Kidney epithelial cell (primary cell): ENCODE measurements at regions not wholly inside any gene's neighbourhood (a gene's known extent, or its start where the extent isn't known, plus 50 kb on each side); places are given as distances from the start of the nearest gene placed in this dataset.

ENCODE experiments used
- DNase-seq: peaks from one replicate; pipeline ENCODE4 v3.0.0-alpha.2; 2010; ENCODE audit warnings: low read depth
- H3K27me3 ChIP-seq: 2 replicates; pipeline ENCODE4 v1.6.0; 2011; ENCODE audit warnings: low read length; ENCODE audit not compliant: control insufficient read depth, insufficient read depth
- H3K36me3 ChIP-seq: 2 replicates; pipeline ENCODE4 v1.5.1; 2011; ENCODE audit warnings: low read length; ENCODE audit not compliant: control insufficient read depth, insufficient read depth
- H3K4me3 ChIP-seq: 2 replicates; pipeline ENCODE4 v1.5.1; 2011; ENCODE audit warnings: low read depth, mild to moderate bottlenecking, control low read depth, low read length
- TF ChIP-seq, protein P1 (sequence below): IDR thresholded peaks from 2 replicates; pipeline ENCODE4 v1.5.1; 2011; ENCODE audit warnings: mild to moderate bottlenecking, moderate library complexity, low read length, control low read depth, inconsistent platforms; ENCODE audit not compliant: insufficient read depth, poor library complexity, severe bottlenecking

DNA sequence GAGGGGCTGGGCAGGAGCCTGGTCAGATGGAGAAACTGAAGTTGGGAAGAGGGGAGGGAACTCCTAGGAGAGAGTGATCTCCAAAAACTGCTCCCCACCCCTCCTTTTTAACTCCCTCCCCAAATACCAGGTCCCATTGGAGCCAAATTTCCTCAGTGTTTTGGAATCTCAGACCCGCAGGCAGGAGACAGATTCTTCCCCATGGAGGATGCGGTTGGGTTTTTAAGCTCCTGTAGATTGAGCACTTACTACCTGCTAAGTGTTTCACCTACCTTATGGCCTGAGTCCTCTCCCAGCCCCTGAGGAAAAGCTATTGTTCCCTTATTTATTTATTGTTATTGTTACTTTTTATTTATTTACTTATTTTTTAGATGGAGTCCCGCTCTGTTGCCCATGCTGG is 73.2 kb downstream of the CEBPB start:
- Histone ChIP-seq H3K4me3 (no peak overlapping the region), H3K27me3 (no peaks in the 10 kb centered on the region), H3K36me3 (no peaks in the 10 kb centered on the region)
- DNase-seq: no peak
- TF ChIP-seq, protein P1, sequence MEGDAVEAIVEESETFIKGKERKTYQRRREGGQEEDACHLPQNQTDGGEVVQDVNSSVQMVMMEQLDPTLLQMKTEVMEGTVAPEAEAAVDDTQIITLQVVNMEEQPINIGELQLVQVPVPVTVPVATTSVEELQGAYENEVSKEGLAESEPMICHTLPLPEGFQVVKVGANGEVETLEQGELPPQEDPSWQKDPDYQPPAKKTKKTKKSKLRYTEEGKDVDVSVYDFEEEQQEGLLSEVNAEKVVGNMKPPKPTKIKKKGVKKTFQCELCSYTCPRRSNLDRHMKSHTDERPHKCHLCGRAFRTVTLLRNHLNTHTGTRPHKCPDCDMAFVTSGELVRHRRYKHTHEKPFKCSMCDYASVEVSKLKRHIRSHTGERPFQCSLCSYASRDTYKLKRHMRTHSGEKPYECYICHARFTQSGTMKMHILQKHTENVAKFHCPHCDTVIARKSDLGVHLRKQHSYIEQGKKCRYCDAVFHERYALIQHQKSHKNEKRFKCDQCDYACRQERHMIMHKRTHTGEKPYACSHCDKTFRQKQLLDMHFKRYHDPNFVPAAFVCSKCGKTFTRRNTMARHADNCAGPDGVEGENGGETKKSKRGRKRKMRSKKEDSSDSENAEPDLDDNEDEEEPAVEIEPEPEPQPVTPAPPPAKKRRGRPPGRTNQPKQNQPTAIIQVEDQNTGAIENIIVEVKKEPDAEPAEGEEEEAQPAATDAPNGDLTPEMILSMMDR: no peak

DNA sequence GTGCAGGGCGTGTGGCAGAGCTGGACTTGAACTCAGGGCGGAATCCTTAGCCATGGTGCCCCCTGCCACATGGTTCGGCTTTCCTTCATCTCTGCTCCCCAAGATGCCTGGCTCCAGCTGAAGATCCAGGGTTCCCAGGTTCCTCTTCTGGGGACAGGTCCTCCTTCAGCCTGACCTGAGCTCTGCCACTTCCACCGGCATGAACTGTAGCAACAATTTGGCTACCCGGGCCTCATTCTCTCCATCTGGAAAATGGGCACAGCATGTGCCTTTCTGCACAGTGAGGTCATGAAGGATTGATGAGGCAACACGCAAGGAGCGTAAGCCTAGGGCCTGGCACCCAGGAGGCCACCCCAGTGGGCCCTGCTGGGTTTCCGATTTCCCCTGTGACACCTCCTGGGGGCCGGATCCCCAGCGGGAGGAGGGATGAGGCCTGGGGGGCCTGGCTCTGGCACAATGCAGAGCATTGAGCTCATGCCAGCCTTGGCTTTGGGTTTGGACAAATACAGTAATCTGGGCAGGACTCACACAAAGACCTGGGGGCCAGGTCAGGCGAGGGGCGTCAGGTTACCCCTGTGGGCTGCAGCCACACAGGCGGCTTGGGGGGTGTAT is 74.0 kb downstream of the CEBPB start:
- no peak for DNase-seq
- no peak overlapping the region for H3K4me3 ChIP-seq
- TF ChIP-seq, protein P1: no peak
- H3K27me3 ChIP-seq: no peaks in the 10 kb centered on the region
- H3K36me3 ChIP-seq: no peaks in the 10 kb centered on the region

DNA sequence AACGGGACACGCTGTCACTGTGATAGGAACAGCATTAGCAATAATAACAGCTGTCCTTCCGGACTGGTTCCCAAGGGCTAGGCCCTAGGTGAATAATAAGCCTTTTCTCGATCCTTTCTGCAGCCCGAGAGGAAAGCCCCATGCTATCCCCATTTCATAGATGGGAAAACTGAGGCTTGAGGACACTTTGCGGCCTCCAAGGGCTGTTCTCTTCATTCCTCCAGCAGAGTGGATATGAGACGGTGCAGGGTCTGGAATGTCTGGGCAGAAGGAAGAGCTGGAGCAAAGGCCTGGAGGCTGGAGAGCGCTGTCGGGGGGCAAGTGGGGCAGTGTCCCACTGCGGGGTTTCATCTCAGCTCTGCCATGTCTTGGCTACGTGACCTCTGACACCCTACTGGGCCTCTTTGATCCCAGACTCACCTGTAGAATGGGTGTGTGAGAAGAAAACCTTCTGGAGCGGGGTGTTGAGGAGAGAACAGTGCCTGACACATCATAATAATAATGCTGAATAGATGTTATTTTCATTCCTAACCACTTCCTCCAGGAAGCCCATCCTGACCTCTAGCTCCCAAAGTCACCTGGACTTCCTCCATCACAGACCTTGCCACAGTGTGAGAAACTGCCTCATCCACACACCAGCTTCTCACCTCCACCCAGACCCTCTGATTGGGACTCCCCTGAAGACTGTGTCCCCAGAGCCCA is 74.8 kb downstream of the CEBPB start:
- TF ChIP-seq, protein P1: no peak
- Histone ChIP-seq H3K36me3 (no peaks in the 10 kb centered on the region), H3K4me3 (no peak overlapping the region), H3K27me3 (no peaks in the 10 kb centered on the region)
- DNase-seq: no peak

DNA sequence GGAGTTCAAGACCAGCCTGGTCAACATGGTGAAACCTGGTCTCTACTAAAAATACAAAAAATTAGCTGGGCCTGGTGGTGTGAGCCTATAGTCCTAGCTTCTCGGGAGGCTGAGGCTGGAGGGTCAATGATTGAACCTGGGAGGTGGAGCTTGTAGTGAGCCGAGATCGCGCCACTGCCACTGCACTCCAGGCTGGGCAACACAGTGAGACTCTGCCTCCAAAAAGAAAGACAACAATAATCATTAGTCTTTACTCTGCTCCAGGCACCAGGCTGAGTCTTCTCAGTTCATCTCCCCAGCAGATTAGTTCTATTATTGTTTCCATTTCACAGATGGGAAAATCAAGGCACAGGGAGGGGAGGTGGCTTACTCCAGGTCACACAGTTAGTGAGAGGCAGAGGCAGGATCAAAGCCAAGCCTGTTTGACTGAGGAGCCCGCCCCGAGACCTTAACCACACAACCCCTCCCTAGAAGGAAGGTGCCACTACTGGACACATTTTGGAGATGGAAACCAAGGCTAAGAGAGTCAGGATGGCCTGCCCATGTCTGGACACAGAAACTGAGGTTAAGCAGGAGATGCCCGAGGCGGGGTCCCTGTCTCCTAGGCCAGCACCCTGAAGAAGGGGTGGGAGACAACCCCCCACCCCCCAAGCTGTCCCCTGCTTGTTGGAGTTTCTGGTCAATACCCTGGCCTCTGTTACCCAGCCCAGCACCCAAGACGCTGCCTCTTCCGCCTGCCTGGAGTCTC is 75.8 kb downstream of the CEBPB start:
- TF ChIP-seq, protein P1: no peak

DNA sequence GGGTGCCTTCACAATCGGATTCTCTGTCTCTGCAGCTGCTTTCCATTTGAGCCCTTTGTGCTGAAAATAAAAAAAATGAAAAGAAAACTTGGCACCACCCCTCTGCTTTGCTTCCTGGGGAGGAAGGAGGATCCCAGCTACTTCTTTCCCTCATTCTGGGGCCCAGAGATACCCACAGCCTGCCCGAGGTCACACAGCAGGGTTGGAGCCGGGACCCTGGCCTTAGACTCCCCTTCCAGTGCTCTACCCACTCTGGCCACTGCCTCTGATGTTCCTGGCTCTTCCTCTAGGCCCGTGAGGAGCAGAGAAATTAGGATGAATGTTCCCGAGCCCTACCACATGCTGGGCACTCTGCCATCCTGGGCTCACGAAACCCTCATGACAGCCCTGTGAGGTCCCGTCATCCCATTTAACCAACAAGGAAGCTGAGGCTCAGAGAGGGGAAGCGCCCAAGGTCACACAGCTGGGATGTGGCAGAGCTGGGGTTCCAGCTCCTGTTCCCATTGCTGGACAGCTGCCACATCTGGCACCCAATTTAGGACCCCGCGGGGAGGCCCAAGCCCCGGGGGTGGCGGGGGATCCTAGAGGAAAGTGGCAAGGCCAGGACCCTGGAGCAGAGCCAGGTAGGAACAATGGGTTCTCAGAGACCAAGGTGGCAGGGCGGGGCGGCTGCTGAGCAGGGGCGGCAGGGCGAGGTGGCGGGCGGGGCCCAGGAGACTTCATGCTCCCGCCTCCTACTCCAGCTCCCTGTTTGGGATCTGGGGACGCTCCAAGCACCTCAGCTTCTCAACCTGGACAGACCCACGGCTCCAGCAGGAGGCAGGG is 76.6 kb downstream of the CEBPB start:
- Histone ChIP-seq H3K27me3 (peaks cover 2% of the 10 kb centered on the region), H3K36me3 (no peaks in the 10 kb centered on the region), H3K4me3 (no peak overlapping the region)
- no peak for DNase-seq
- TF ChIP-seq, protein P1: no peak

More for the DNA sequence above, 75.8 kb downstream of the CEBPB start:
- H3K4me3 ChIP-seq: no peak overlapping the region
- H3K36me3 ChIP-seq: no peaks in the 10 kb centered on the region
- no peak for DNase-seq
- H3K27me3 ChIP-seq: peaks cover 2% of the 10 kb centered on the region
